Limb (tissue), 2 donors: ENCODE measurements at regions not wholly inside any gene's neighbourhood (a gene's known extent, or its start where the extent isn't known, plus 50 kb on each side); places are given as distances from the start of the nearest gene placed in this dataset.

Source experiments
- DNase-seq, 2 donors: peaks; one replicate each; pipeline ENCODE4 v3.0.0-alpha.2; 2016; ENCODE audit errors: extremely low spot score in 2 of 2

DNA sequence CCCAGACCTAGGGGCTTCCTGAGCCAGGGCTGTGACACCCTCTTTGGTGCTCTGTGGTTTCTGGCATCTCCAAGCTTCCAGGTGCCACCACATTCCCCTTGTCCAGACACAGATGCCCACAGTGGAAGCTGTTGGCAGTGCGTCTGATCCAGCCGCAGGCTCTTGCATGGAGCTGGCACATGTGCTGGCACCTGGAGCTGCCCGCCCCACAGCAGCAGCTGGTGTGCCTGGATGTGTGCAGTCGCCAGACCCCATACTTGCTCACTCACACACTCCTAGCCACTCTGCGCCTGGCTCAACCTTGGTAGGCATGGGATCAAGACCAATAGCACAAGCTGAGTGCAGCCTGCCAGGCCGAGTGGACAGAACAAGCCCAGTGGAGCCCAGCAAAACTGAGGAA lies 106.5 kb downstream of the LYZL1 start:
- no peak for DNase-seq

DNA sequence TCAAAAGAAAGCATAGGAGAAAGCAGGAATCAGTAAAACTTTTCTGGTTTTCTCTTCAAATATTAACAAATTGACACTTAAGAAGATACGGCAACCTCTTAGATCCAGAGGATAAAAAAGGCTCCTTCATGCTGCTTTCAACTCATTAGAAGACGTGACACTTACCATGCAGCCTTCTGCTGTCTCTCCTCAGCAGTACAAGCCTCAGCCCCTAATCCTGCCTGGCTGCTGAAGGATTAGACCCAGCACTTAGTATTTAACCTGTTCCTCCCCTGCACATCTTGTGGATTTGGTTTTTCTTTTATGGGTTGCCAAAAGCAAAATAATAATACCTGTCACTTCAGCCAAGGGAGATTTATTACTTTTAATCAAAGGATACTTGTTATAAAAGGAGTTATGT lies 108.4 kb downstream of the LYZL1 start:
- DNase-seq = no peak

DNA sequence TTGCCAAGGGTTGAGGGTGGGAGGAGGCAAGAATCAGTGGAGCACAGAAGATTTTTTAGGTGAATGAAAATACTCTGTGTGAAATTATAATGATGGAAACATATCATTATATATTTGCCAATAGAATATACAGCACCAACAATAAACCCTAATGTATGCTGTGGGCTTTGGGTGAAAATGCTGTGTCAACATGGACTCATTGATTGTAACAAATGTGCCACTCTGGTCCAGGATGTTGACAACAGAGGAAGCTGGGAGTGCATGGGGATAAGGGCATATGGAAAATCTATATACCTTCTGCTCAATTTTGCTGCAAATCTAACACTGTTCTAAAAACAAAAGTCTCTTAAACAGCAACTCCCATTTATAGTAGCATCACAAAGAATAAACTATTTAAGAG lies 114.3 kb downstream of the LYZL1 start:
- no peak for DNase-seq

DNA sequence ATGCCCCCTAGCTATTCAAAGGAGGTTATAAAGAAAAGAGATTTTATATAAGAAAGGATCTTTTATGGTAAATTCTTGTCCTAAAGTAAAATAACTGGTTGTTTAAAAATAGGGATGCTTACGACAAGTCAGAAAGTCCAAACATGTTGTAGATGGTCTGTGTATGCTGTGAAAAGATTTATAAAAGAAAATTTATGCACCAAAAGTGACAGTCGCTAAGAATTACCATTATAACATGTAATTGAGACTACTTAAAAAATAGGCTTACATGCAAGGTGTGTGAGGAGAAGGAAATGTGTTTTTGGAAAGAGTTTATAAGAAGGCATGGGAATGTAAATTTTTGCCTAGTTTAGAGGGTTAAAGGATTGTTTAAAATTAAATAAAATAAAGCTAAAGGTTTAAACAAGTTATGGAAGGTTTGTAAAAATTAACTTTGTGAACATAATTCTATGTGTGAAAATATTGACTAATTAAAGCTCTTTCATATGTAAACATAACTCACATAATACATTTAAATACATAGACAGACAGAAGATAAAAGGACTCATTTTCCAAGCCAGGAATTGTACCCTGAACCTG lies 118.5 kb downstream of the LYZL1 start:
- no peak for DNase-seq
